GM12891 (cell line): ENCODE measurements at regions not wholly inside any gene's neighbourhood (a gene's known extent, or its start where the extent isn't known, plus 50 kb on each side); places are given as distances from the start of the nearest gene placed in this dataset.

ENCODE experiments used
- POLR2A ChIP-seq: IDR thresholded peaks from 2 replicates; pipeline ENCODE4 v1.6.1; 2011; ENCODE audit warnings: low read depth, low read length, control low read depth
- POLR2AphosphoS5 ChIP-seq: IDR thresholded peaks from 2 replicates; pipeline ENCODE4 v1.6.1; 2011; ENCODE audit warnings: low read depth, low read length, control low read depth
- TAF1 ChIP-seq: IDR thresholded peaks from 2 replicates; pipeline ENCODE4 v1.6.1; 2011; ENCODE audit warnings: low read depth, low read length, control low read depth

DNA sequence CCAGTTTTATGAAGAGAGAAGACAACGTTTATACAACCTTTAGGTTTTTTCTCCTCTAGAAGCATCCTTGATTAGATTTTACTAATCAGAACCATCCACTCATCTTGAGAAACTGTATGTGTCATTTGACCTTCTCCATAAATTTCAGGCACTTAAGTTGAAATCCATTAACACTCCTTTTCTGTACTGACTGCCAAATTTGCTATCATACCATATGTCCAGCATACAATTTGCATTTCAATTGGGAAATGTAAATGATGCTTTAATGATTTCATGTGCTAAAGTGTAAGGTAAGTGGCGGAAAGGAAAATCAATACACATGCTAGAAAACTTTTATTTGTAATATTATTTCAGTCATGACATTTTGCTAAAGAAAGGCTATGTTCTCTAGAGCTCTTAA lies 731.6 kb downstream of the GBE1 start:
- TF ChIP-seq POLR2A, result no peak
- TF ChIP-seq TAF1, result no peak
- no peak for TF ChIP-seq POLR2AphosphoS5
